MM.1S (cell line): ENCODE measurements at regions not wholly inside any gene's neighbourhood (a gene's known extent, or its start where the extent isn't known, plus 50 kb on each side); places are given as distances from the start of the nearest gene placed in this dataset.

Experiments
- EZH2 ChIP-seq: fragments of 300-600 bp; sonication (generic); optimal IDR thresholded peaks from 2 replicates; pipeline ENCODE3; 2017; ENCODE audit warnings: low read depth, mild to moderate bottlenecking, antibody characterized with exemption, low read length, mixed read lengths
- EZH2phosphoT487 ChIP-seq: fragments of 300-600 bp; sonication (generic); IDR thresholded peaks from 2 replicates; pipeline ENCODE4 v1.6.1; 2018; ENCODE audit warnings: antibody characterized with exemption, low read length
- TF ChIP-seq, protein P1 (sequence below): fragments of 300-600 bp; sonication (generic); IDR thresholded peaks from 2 replicates; pipeline ENCODE4 v1.5.1; 2016; ENCODE audit warnings: antibody characterized with exemption, low read length, mixed read lengths

DNA sequence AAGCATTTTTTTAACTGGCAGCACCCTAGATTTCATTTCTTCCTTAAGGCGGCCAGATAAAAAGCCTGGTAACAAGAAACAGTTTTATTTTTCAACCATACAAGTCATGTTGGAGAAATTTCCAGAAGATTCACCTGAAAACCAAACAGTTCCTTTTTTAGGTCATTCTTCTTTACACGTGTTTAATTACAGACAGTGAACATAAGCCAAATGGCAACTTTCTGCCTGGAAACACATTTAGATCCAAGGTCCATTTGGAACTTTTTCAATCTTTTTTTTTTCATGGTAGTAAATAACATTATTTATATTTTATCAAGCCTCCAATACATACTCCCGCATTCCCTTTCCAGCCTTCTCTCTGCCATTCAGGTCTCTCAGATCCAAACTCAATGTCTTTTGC lies 886.1 kb upstream of the MIR17HG start:
- TF ChIP-seq, protein P1, sequence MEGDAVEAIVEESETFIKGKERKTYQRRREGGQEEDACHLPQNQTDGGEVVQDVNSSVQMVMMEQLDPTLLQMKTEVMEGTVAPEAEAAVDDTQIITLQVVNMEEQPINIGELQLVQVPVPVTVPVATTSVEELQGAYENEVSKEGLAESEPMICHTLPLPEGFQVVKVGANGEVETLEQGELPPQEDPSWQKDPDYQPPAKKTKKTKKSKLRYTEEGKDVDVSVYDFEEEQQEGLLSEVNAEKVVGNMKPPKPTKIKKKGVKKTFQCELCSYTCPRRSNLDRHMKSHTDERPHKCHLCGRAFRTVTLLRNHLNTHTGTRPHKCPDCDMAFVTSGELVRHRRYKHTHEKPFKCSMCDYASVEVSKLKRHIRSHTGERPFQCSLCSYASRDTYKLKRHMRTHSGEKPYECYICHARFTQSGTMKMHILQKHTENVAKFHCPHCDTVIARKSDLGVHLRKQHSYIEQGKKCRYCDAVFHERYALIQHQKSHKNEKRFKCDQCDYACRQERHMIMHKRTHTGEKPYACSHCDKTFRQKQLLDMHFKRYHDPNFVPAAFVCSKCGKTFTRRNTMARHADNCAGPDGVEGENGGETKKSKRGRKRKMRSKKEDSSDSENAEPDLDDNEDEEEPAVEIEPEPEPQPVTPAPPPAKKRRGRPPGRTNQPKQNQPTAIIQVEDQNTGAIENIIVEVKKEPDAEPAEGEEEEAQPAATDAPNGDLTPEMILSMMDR = no peak
- TF ChIP-seq EZH2 (no peak), EZH2phosphoT487 (no peak)
